ENCODE measurements at regions not wholly inside any gene's neighbourhood (a gene's known extent, or its start where the extent isn't known, plus 50 kb on each side); places are given as distances from the start of the nearest gene placed in this dataset.
"Not testable (repeated sequence)": the region's sequence is repeated elsewhere in the genome, so short reads cannot be mapped to it uniquely, and the experiment has no call there.

DNA sequence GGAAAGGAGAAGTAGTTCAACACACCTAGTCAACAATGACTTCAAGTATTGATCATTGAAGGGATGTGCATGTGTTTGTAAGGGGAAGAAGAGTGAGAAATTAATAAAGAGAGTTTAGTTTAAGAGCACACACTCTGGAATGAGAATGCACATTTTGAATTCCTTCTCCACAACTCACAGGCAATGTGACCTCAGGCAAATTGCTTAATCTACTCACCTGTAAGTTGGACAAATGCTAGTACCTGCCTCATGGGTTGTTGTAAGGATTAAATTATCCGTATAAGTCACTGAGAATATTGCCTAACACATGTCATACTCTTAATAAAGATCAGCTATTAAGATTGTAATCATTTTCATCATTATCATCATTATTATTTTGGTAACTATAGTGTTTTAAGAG lies 204.0 kb upstream of the NFIA start:
- no peak overlapping the region for H3K4me3 ChIP-seq (ENCODE audit: control insufficient read depth in 1 of 2, extremely low read depth in 1 of 2, low read length in 1 of 2)
- no peak for DNase-seq
- Mint-ChIP-seq H3K27ac (no peak overlapping the region), H3K27me3 (peaks cover 6 to 8% of the 10 kb centered on the region in 2 donors), H3K4me3 (no peak overlapping the region), H3K9me3 (no peaks in the 10 kb centered on the region), H3K36me3 (no peaks in the 10 kb centered on the region), H3K4me1 (no peaks in the 10 kb centered on the region)
- CTCF ChIA-PET, result no interaction called here
- H3K36me3 ChIP-seq (ENCODE audit: control insufficient read depth in 2 of 2, extremely low read depth in 1 of 2, insufficient read depth in 1 of 2, low read length in 1 of 2), result no peaks in the 10 kb centered on the region
- no CpG with 5 or more reads among the region's 1 CpG for WGBS (ENCODE audit: insufficient coverage)
- POLR2A ChIA-PET, result no interaction called here
- H3K4me1 ChIP-seq (ENCODE audit: control insufficient read depth in 1 of 2, extremely low read depth in 1 of 2, insufficient read depth in 2 of 2, low read length in 2 of 2), result no peaks in the 10 kb centered on the region
- H3K27ac ChIP-seq (ENCODE audit: low read length), result no peak overlapping the region
- ATAC-seq (replicated peaks in 1 of 4), result no peak
- no peaks in the 10 kb centered on the region for H3K9me3 ChIP-seq
- no peaks in the 10 kb centered on the region for H3K27me3 ChIP-seq (replicated peaks in 1 of 2; ENCODE audit: control insufficient read depth in 2 of 2, extremely low read depth in 1 of 2, insufficient read depth in 2 of 2, low read length in 1 of 2)

- no peaks in the 10 kb centered on the region for H3K9me3 Mint-ChIP-seq
- H3K36me3 Mint-ChIP-seq, result no peaks in the 10 kb centered on the region
- Histone ChIP-seq H3K4me1 (ENCODE audit: control insufficient read depth in 1 of 2, extremely low read depth in 1 of 2, insufficient read depth in 2 of 2, low read length in 2 of 2) (no peaks in the 10 kb centered on the region), H3K9me3 (no peaks in the 10 kb centered on the region), H3K27me3 (replicated peaks in 1 of 2; ENCODE audit: control insufficient read depth in 2 of 2, extremely low read depth in 1 of 2, insufficient read depth in 2 of 2, low read length in 1 of 2) (no peaks in the 10 kb centered on the region), H3K36me3 (ENCODE audit: control insufficient read depth in 2 of 2, extremely low read depth in 1 of 2, insufficient read depth in 1 of 2, low read length in 1 of 2) (no peaks in the 10 kb centered on the region), H3K27ac (ENCODE audit: low read length) (no peak overlapping the region), H3K4me3 (ENCODE audit: control insufficient read depth in 1 of 2, extremely low read depth in 1 of 2, low read length in 1 of 2) (no peak overlapping the region)
- no peak overlapping the region for H3K27ac Mint-ChIP-seq
- H3K27me3 Mint-ChIP-seq, result peaks cover 6 to 8% of the 10 kb centered on the region in 2 donors
- H3K4me1 Mint-ChIP-seq, result no peaks in the 10 kb centered on the region
- H3K4me3 Mint-ChIP-seq, result no peak overlapping the region
- no CpG with 5 or more reads among the region's 6 CpGs for WGBS (ENCODE audit: insufficient coverage)
- CTCF ChIA-PET, result no interaction called here
- no peak for ATAC-seq (replicated peaks in 1 of 4)
- POLR2A ChIA-PET, result no interaction called here
- DNase-seq, result no peak
Measured at GRCh38 chr1:60877376-60877775, 205.0 kb upstream of the NFIA start.

DNA sequence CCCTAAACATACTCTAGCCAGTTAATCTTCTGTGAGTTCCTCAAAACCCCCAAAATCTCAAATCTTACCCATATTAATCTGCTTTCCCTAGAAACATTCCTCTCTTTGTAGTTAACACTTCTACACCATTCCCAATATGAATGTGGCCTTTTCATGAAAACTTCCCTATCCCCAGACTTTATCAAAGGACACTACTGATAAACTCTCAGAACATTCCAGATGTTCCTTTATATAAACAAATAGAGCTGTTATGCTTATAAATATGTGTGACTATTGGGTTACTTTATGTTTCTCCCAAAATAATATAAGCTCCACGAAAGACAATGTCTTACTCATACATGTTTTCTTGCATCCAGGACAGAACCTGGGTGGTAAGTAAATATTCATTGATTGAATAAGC lies 205.4 kb upstream of the NFIA start:
- ATAC-seq (replicated peaks in 1 of 4) (no peak), DNase-seq (no peak)
- Histone ChIP-seq H3K9me3 (no peaks in the 10 kb centered on the region), H3K27me3 (replicated peaks in 1 of 2; ENCODE audit: control insufficient read depth in 2 of 2, extremely low read depth in 1 of 2, insufficient read depth in 2 of 2, low read length in 1 of 2) (no peaks in the 10 kb centered on the region), H3K36me3 (ENCODE audit: control insufficient read depth in 2 of 2, extremely low read depth in 1 of 2, insufficient read depth in 1 of 2, low read length in 1 of 2) (no peaks in the 10 kb centered on the region), H3K27ac (ENCODE audit: low read length) (no peak overlapping the region), H3K4me3 (ENCODE audit: control insufficient read depth in 1 of 2, extremely low read depth in 1 of 2, low read length in 1 of 2) (no peak overlapping the region), H3K4me1 (ENCODE audit: control insufficient read depth in 1 of 2, extremely low read depth in 1 of 2, insufficient read depth in 2 of 2, low read length in 2 of 2) (no peaks in the 10 kb centered on the region)
- H3K9me3 Mint-ChIP-seq, result no peaks in the 10 kb centered on the region
- no peaks in the 10 kb centered on the region for H3K36me3 Mint-ChIP-seq
- H3K27me3 Mint-ChIP-seq, result peaks cover 6 to 8% of the 10 kb centered on the region in 2 donors
- no peaks in the 10 kb centered on the region for H3K4me1 Mint-ChIP-seq
- WGBS (ENCODE audit: insufficient coverage), result no CpG with 5 or more reads among the region's 1 CpG
- CTCF ChIA-PET, result no interaction called here
- no peak overlapping the region for H3K27ac Mint-ChIP-seq
- no peak overlapping the region for H3K4me3 Mint-ChIP-seq
- POLR2A ChIA-PET, result no interaction called here

DNA sequence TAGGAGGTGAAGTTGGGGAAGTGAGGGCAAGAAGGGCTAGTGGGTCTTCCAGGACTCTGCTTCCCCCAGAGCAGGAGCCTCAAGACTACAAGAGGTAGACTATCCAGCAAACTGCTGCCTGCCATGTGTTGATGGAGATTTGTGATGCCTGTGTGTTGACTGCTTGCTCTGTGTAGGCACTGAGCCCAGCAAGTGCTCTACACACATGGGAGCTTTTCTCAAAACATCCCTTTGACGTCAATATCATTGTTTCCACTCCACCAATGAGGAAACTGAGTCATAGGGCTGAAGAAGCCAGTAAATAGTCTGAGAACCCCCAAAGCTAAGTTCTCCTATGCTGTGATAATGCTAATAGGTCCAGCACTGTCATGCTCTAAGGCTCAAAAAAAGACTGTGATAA lies 207.2 kb upstream of the NFIA start:
- Histone ChIP-seq H3K27ac (ENCODE audit: low read length) (no peak overlapping the region), H3K4me3 (ENCODE audit: control insufficient read depth in 1 of 2, extremely low read depth in 1 of 2, low read length in 1 of 2) (no peak overlapping the region), H3K36me3 (ENCODE audit: control insufficient read depth in 2 of 2, extremely low read depth in 1 of 2, insufficient read depth in 1 of 2, low read length in 1 of 2) (no peaks in the 10 kb centered on the region), H3K27me3 (replicated peaks in 1 of 2; ENCODE audit: control insufficient read depth in 2 of 2, extremely low read depth in 1 of 2, insufficient read depth in 2 of 2, low read length in 1 of 2) (no peaks in the 10 kb centered on the region), H3K4me1 (ENCODE audit: control insufficient read depth in 1 of 2, extremely low read depth in 1 of 2, insufficient read depth in 2 of 2, low read length in 2 of 2) (no peaks in the 10 kb centered on the region), H3K9me3 (no peaks in the 10 kb centered on the region)
- Mint-ChIP-seq H3K4me3 (no peak overlapping the region), H3K4me1 (no peaks in the 10 kb centered on the region), H3K27ac (no peak overlapping the region), H3K27me3 (peaks cover 4 to 8% of the 10 kb centered on the region in 2 donors), H3K36me3 (no peaks in the 10 kb centered on the region), H3K9me3 (no peaks in the 10 kb centered on the region)
- ChIA-PET POLR2A (no interaction called here), CTCF (no interaction called here)
- ATAC-seq (replicated peaks in 1 of 4), result no peak
- no CpG with 5 or more reads among the region's 1 CpG for WGBS (ENCODE audit: insufficient coverage)
- DNase-seq, result no peak

- WGBS (ENCODE audit: insufficient coverage), result 80% methylated on average over 1 of the region's 4 CpGs
- ChIA-PET CTCF (no interaction called here), POLR2A (no interaction called here)
- Mint-ChIP-seq H3K9me3 (no peaks in the 10 kb centered on the region), H3K27ac (no peak overlapping the region), H3K4me3 (no peak overlapping the region), H3K36me3 (no peaks in the 10 kb centered on the region), H3K4me1 (no peaks in the 10 kb centered on the region), H3K27me3 (peaks cover 4 to 8% of the 10 kb centered on the region in 2 donors)
- DNase-seq (no peak), ATAC-seq (replicated peaks in 1 of 4) (no peak)
- Histone ChIP-seq H3K36me3 (ENCODE audit: control insufficient read depth in 2 of 2, extremely low read depth in 1 of 2, insufficient read depth in 1 of 2, low read length in 1 of 2) (no peaks in the 10 kb centered on the region), H3K27me3 (replicated peaks in 1 of 2; ENCODE audit: control insufficient read depth in 2 of 2, extremely low read depth in 1 of 2, insufficient read depth in 2 of 2, low read length in 1 of 2) (no peaks in the 10 kb centered on the region), H3K27ac (ENCODE audit: low read length) (no peak overlapping the region), H3K9me3 (no peaks in the 10 kb centered on the region), H3K4me3 (ENCODE audit: control insufficient read depth in 1 of 2, extremely low read depth in 1 of 2, low read length in 1 of 2) (no peak overlapping the region), H3K4me1 (ENCODE audit: control insufficient read depth in 1 of 2, extremely low read depth in 1 of 2, insufficient read depth in 2 of 2, low read length in 2 of 2) (no peaks in the 10 kb centered on the region)
Measured at GRCh38 chr1:60874718-60875117, 207.6 kb upstream of the NFIA start.

DNA sequence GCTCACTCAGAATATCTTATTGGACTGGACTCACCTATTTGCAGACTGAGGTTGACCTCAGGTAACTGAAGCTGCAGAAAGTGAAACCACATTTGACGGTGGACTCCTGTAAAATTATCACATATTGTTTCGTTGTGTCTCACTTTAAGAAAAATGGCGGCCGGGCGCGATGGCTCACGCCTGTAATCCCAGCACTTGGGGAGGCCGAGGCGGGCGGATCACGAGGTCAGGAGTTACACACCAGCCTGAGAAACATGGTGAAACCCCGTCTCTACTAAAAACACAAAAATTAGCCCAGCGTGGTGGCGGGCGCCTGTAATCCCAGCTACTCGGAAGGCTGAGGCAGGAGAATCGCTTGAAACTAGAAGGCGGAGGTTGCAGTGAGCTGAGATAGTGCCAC lies 209.0 kb upstream of the NFIA start:
- H3K27ac ChIP-seq (ENCODE audit: low read length); H3K4me1 Mint-ChIP-seq; H3K36me3 ChIP-seq (ENCODE audit: control insufficient read depth in 2 of 2, extremely low read depth in 1 of 2, insufficient read depth in 1 of 2, low read length in 1 of 2); DNase-seq; ATAC-seq (replicated peaks in 1 of 4); H3K4me1 ChIP-seq (ENCODE audit: control insufficient read depth in 1 of 2, extremely low read depth in 1 of 2, insufficient read depth in 2 of 2, low read length in 2 of 2); H3K27me3 Mint-ChIP-seq; H3K27me3 ChIP-seq (replicated peaks in 1 of 2; ENCODE audit: control insufficient read depth in 2 of 2, extremely low read depth in 1 of 2, insufficient read depth in 2 of 2, low read length in 1 of 2); H3K36me3 Mint-ChIP-seq; POLR2A ChIA-PET; H3K9me3 Mint-ChIP-seq; H3K27ac Mint-ChIP-seq; H3K9me3 ChIP-seq; CTCF ChIA-PET; H3K4me3 ChIP-seq (ENCODE audit: control insufficient read depth in 1 of 2, extremely low read depth in 1 of 2, low read length in 1 of 2); H3K4me3 Mint-ChIP-seq: not testable (repeated sequence)
- 95% methylated on average over 16 of the region's 18 CpGs for WGBS (ENCODE audit: insufficient coverage)

GRCh38 chr1:60872426-60873054 lies 209.8 kb upstream of the NFIA start:
- H3K4me1 Mint-ChIP-seq, result no peaks in the 10 kb centered on the region
- no peak for ATAC-seq (replicated peaks in 1 of 4)
- no peak for DNase-seq
- Histone ChIP-seq H3K9me3 (no peaks in the 10 kb centered on the region), H3K4me3 (ENCODE audit: control insufficient read depth in 1 of 2, extremely low read depth in 1 of 2, low read length in 1 of 2) (no peak overlapping the region), H3K36me3 (ENCODE audit: control insufficient read depth in 2 of 2, extremely low read depth in 1 of 2, insufficient read depth in 1 of 2, low read length in 1 of 2) (no peaks in the 10 kb centered on the region), H3K27me3 (replicated peaks in 1 of 2; ENCODE audit: control insufficient read depth in 2 of 2, extremely low read depth in 1 of 2, insufficient read depth in 2 of 2, low read length in 1 of 2) (peaks cover 0 to 3% of the 10 kb centered on the region in 2 experiments), H3K4me1 (ENCODE audit: control insufficient read depth in 1 of 2, extremely low read depth in 1 of 2, insufficient read depth in 2 of 2, low read length in 2 of 2) (no peaks in the 10 kb centered on the region), H3K27ac (ENCODE audit: low read length) (no peak overlapping the region)
- POLR2A ChIA-PET, result no interaction called here
- CTCF ChIA-PET, result no interaction called here
- no peak overlapping the region for H3K27ac Mint-ChIP-seq
- no peaks in the 10 kb centered on the region for H3K9me3 Mint-ChIP-seq
- 83% methylated on average over 4 of the region's 8 CpGs for WGBS (ENCODE audit: insufficient coverage)
- no peak overlapping the region for H3K4me3 Mint-ChIP-seq
- H3K36me3 Mint-ChIP-seq, result no peaks in the 10 kb centered on the region
- peaks cover 0 to 4% of the 10 kb centered on the region in 2 donors for H3K27me3 Mint-ChIP-seq
